ENCODE measurements at regions not wholly inside any gene's neighbourhood (a gene's known extent, or its start where the extent isn't known, plus 50 kb on each side); places are given as distances from the start of the nearest gene placed in this dataset.

GRCh38 chr22:47596176-47596690 is 833.8 kb downstream of the TBC1D22A start:
- TF ChIP-seq CTCF (IDR thresholded peaks at IDR 0.05; ENCODE audit: insufficient read depth, low read length, poor library complexity, severe bottlenecking), result no peak
- no peak for TF ChIP-seq EZH2phosphoT487 (conservative IDR thresholded peaks at IDR 0.05; ENCODE audit: low read length)
